ENCODE measurements at regions not wholly inside any gene's neighbourhood (a gene's known extent, or its start where the extent isn't known, plus 50 kb on each side); places are given as distances from the start of the nearest gene placed in this dataset.

DNA sequence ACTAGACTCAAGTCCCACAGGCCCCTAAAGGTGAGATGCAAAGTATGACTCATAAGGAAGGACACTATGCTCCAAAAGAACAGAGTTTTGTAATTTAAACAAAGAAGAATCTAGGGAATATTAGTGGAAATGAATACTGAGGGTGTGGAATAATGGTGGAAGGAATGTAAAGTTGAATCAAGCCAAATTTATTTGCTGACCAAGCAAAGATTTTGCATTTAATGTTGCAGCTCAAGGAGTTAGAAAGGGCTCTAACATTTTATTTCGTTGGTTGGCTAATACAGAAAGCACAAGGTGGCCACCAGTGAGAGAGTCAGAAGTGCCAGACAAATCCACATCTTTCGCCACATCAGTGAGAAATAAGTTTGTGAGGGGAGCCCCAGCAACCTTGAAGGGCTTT is 550.3 kb downstream of the FOXG1 start:
- Histone ChIP-seq H3K27me3 (ENCODE audit: control insufficient read depth, insufficient read depth, low read length) (no peaks in the 10 kb centered on the region), H3K9me1 (ENCODE audit: insufficient read depth, low read length) (no peaks in the 10 kb centered on the region; the same call in 1 of the 2 replicates), H3K14ac (replicated peaks; ENCODE audit: low read depth, low read length) (no peak overlapping the region), H3K18ac (ENCODE audit: low read depth, low read length) (no peak overlapping the region), H3K56ac (ENCODE audit: extremely low read depth, insufficient read depth, low read length) (no peak overlapping the region), H3K9ac (ENCODE audit: low read depth, low read length) (no peak overlapping the region), H4K20me1 (ENCODE audit: insufficient read depth, low read length) (no peaks in the 10 kb centered on the region), H2AFZ (replicated peaks; ENCODE audit: low read length, poor library complexity) (no peak overlapping the region), H4K91ac (ENCODE audit: insufficient read depth, low read depth, low read length) (no peak overlapping the region), H3K23ac (ENCODE audit: low read depth, low read length) (no peak overlapping the region), H2BK5ac (ENCODE audit: low read depth, low read length, poor library complexity, severe bottlenecking) (no peak overlapping the region), H4K8ac (ENCODE audit: low read depth in 2 of 2, low read length in 2 of 2) (no peak overlapping the region), H3K4me3 (ENCODE audit: insufficient read depth, low read depth, low read length) (no peak overlapping the region), H3K4me1 (ENCODE audit: control insufficient read depth, insufficient read depth, low read length) (no peaks in the 10 kb centered on the region; the same call in 1 of the 2 replicates), H3K4ac (ENCODE audit: low read depth, low read length) (no peak overlapping the region), H2BK120ac (ENCODE audit: low read depth, low read length) (no peak overlapping the region), H3K9me3 (ENCODE audit: control insufficient read depth, insufficient read depth, low read length) (peaks cover under 1% of the 10 kb centered on the region; the same call in 1 of the 2 replicates), H2BK15ac (ENCODE audit: low read depth, low read length) (no peak overlapping the region), H2AK9ac (replicated peaks; ENCODE audit: low read depth, low read length, poor library complexity) (no peak overlapping the region), H3K36me3 (ENCODE audit: control insufficient read depth, insufficient read depth, low read length) (no peaks in the 10 kb centered on the region), H4K5ac (ENCODE audit: low read depth, low read length) (no peak overlapping the region), H2AK5ac (ENCODE audit: low read depth, low read length) (no peak overlapping the region), H3K79me1 (ENCODE audit: low read depth in 1 of 2, low read length in 2 of 2) (no peaks in the 10 kb centered on the region), H3K4me2 (ENCODE audit: low read depth, low read length) (no peak overlapping the region), H3K27ac (ENCODE audit: insufficient read depth, low read length) (no peak overlapping the region), H2BK20ac (ENCODE audit: low read depth, low read length) (no peak overlapping the region)
- ATAC-seq (ENCODE audit: low read depth) (no peak), DNase-seq (no peak)
- 83% methylated on average over 1 of the region's 2 CpGs; no CpG with 5 or more reads in 1 of the 2 experiments for WGBS, 2 experiments (ENCODE audit: extremely low coverage in 2 of 2, insufficient read length in 1 of 2)
- in situ Hi-C loops (cut with MboI; ENCODE audit: low sequenced_read_pairs) (no loop called here), dilution Hi-C loops (cut with HindIII; ENCODE audit: low sequenced_read_pairs, unreplicated experiment) (no loop called here), intact Hi-C loops (cut with micrococcal nuclease) (no loop called here)
- peak; percentile 95 for TF ChIP-seq MAFK (IDR thresholded peaks at IDR 0.05; ENCODE audit: low read depth, low read length)
- TF ChIP-seq SMC3 (IDR thresholded peaks at IDR 0.05; ENCODE audit: low read depth, low read length): no peak
- TF ChIP-seq, protein P1, sequence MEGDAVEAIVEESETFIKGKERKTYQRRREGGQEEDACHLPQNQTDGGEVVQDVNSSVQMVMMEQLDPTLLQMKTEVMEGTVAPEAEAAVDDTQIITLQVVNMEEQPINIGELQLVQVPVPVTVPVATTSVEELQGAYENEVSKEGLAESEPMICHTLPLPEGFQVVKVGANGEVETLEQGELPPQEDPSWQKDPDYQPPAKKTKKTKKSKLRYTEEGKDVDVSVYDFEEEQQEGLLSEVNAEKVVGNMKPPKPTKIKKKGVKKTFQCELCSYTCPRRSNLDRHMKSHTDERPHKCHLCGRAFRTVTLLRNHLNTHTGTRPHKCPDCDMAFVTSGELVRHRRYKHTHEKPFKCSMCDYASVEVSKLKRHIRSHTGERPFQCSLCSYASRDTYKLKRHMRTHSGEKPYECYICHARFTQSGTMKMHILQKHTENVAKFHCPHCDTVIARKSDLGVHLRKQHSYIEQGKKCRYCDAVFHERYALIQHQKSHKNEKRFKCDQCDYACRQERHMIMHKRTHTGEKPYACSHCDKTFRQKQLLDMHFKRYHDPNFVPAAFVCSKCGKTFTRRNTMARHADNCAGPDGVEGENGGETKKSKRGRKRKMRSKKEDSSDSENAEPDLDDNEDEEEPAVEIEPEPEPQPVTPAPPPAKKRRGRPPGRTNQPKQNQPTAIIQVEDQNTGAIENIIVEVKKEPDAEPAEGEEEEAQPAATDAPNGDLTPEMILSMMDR (conservative IDR thresholded peaks at IDR 0.05; ENCODE audit: low read depth, low read length): no peak
- ChIA-PET POLR2A (ENCODE audit: unreplicated experiment) (no interaction called here), CTCF (no interaction called here)
- no TSS peak for BruUV-seq (replicated peaks)

All from IMR-90 (cell line).